CD14-positive monocyte (primary cell): ENCODE measurements at regions not wholly inside any gene's neighbourhood (a gene's known extent, or its start where the extent isn't known, plus 50 kb on each side); places are given as distances from the start of the nearest gene placed in this dataset.

Experiments used
- DNase-seq, 3 donors: peaks; one replicate each; pipeline ENCODE4 v3.0.0-alpha.2; 2011 to 2022
- H2AFZ ChIP-seq: 2 replicates; pipeline ENCODE4 v1.6.0; 2012; ENCODE audit warnings: mild to moderate bottlenecking, low read depth, low read length, inconsistent platforms; ENCODE audit not compliant: insufficient read depth, poor library complexity, severe bottlenecking
- H3K27ac ChIP-seq, 2 donors: 1 replicate in 1 of 2; 2 replicates in 1 of 2; pipeline ENCODE4 v1.5.1; 2012 to 2013; ENCODE audit warnings: low read length in 2 of 2, control low read depth in 1 of 2, inconsistent platforms in 1 of 2, low read depth in 1 of 2, mild to moderate bottlenecking in 1 of 2
- H3K27me3 ChIP-seq, 2 donors: one replicate each; pipeline versions ENCODE4 v1.6.0 to v1.6.1; 2011 to 2013; ENCODE audit warnings: low read length in 2 of 2; ENCODE audit not compliant: control insufficient read depth in 2 of 2, insufficient read depth in 2 of 2
- H3K36me3 ChIP-seq, 2 donors: replicated peaks in 1 of 2; 1 replicate in 1 of 2; 2 replicates in 1 of 2; pipeline versions ENCODE4 v1.5.1 to v1.6.1; 2012 to 2013; ENCODE audit warnings: low read length in 2 of 2, control low read depth in 1 of 2, inconsistent platforms in 1 of 2, mild to moderate bottlenecking in 1 of 2; ENCODE audit not compliant: insufficient read depth in 2 of 2, control insufficient read depth in 1 of 2
- H3K4me1 ChIP-seq, 2 donors: 1 replicate in 1 of 2; 2 replicates in 1 of 2; pipeline versions ENCODE4 v1.5.1 to v1.6.1; 2012 to 2013; ENCODE audit warnings: low read length in 2 of 2, control low read depth in 1 of 2, inconsistent platforms in 1 of 2, mild to moderate bottlenecking in 1 of 2, moderate library complexity in 1 of 2; ENCODE audit not compliant: insufficient read depth in 2 of 2, control insufficient read depth in 1 of 2
- H3K4me2 ChIP-seq: replicated peaks from 2 replicates; pipeline ENCODE3; 2012; ENCODE audit warnings: low read length, moderate library complexity, mild to moderate bottlenecking; ENCODE audit not compliant: poor library complexity, severe bottlenecking; ENCODE audit errors: extremely low read depth
- H3K4me3 ChIP-seq, 3 experiments: fragments of 200-600 bp in 1 of 3; sonication (generic) in 1 of 3; replicated peaks in 1 of 3; 1 replicate in 2 of 3; 2 replicates in 1 of 3; pipeline ENCODE4 v1.5.1; 2011 to 2013; ENCODE audit warnings: low read length in 3 of 3, mild to moderate bottlenecking in 3 of 3, control low read depth in 2 of 3, low read depth in 2 of 3, inconsistent platforms in 1 of 3, moderate library complexity in 1 of 3
- H3K79me2 ChIP-seq: 2 replicates; pipeline ENCODE4 v1.6.0; 2012; ENCODE audit warnings: mild to moderate bottlenecking, control low read depth, inconsistent platforms, low read length, moderate library complexity; ENCODE audit not compliant: insufficient read depth
- H3K9ac ChIP-seq: 2 replicates; pipeline ENCODE4 v1.6.0; 2017; ENCODE audit warnings: low read length, mild to moderate bottlenecking; ENCODE audit not compliant: insufficient read depth, poor library complexity, severe bottlenecking
- H3K9me3 ChIP-seq, 2 donors: replicated peaks in 1 of 2; 1 replicate in 1 of 2; 2 replicates in 1 of 2; pipeline versions ENCODE4 v1.5.1 to v1.6.1; 2012 to 2013; ENCODE audit warnings: low read length in 2 of 2, control low read depth in 1 of 2; ENCODE audit not compliant: control insufficient read depth in 1 of 2, insufficient read depth in 1 of 2
- H4K20me1 ChIP-seq: 2 replicates; pipeline ENCODE4 v1.6.0; 2012; ENCODE audit warnings: mild to moderate bottlenecking, low read length, control low read depth, moderate library complexity; ENCODE audit not compliant: insufficient read depth
- H3K27ac Mint-ChIP-seq, 7 donors: one replicate each; pipeline ENCODE4 v1.8.0; 2020; ENCODE audit warnings: mild to moderate bottlenecking in 7 of 7, mixed read lengths in 7 of 7, moderate library complexity in 6 of 7, inconsistent platforms in 2 of 7
- H3K27me3 Mint-ChIP-seq, 3 donors: one replicate each; pipeline ENCODE4 v1.8.0; 2021 to 2022; ENCODE audit warnings: low read depth in 3 of 3, mild to moderate bottlenecking in 3 of 3, mixed read lengths in 3 of 3, moderate library complexity in 3 of 3, inconsistent platforms in 1 of 3
- H3K36me3 Mint-ChIP-seq, 2 donors: one replicate each; pipeline ENCODE4 v1.8.0; 2020; ENCODE audit warnings: mixed read lengths in 2 of 2, inconsistent platforms in 1 of 2, mild to moderate bottlenecking in 1 of 2
- H3K4me1 Mint-ChIP-seq: one replicate; pipeline ENCODE4 v1.8.0; 2020; ENCODE audit warnings: mild to moderate bottlenecking, mixed read lengths
- H3K4me3 Mint-ChIP-seq, 2 donors: one replicate each; pipeline ENCODE4 v1.8.0; 2020; ENCODE audit warnings: mild to moderate bottlenecking in 2 of 2, mixed read lengths in 2 of 2, moderate library complexity in 1 of 2
- H3K9me3 Mint-ChIP-seq, 7 donors: one replicate each; pipeline ENCODE4 v1.8.0; 2020 to 2022; ENCODE audit warnings: mixed read lengths in 7 of 7, mild to moderate bottlenecking in 6 of 7, moderate library complexity in 6 of 7, inconsistent platforms in 2 of 7
- WGBS: methylation state at CpG from one replicate; pipeline ENCODE4 v1.1.5; 2013; ENCODE audit warnings: missing lambda C conversion rate; ENCODE audit not compliant: insufficient coverage; 5-methylcytosine and 5-hydroxymethylcytosine counted together
- intact Hi-C, 2 donors: fragments of 100-400 bp; cut with micrococcal nuclease; formaldehyde crosslinking; loops; one replicate each; pipeline versions ENCODE4 v1.15.0 to v1.15.1; 2023
- TF ChIP-seq, protein P1 (sequence below): fragments of 200-600 bp; IDR thresholded peaks from one replicate; pipeline ENCODE4 v1.8.0; 2022; ENCODE audit warnings: antibody characterized with exemption, mild to moderate bottlenecking

DNA sequence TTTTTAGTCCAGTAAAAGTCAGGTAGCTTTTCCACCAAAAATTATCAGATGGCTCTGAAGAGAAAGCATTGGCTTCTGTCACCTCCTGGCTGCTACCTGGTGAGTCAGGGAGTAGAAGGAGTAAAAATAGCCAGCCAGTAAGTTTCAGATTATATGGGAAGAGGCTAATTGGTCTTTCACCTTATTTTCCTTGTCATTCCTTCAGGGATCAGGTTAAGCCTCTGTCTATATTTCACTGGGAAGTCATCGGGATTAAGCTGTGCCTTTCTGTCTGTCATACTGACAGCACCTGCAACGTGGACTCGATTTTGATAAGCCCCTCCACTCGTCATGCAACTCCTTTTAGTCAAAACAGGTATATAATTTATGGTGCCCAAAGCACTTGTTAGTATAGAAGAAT, 380.7 kb upstream of the CELF4 start:
- intact Hi-C loops = no loop called here
- H3K4me3 Mint-ChIP-seq = no peak overlapping the region
- no peaks in the 10 kb centered on the region for H3K4me1 ChIP-seq
- no peaks in the 10 kb centered on the region for H3K27me3 ChIP-seq
- H3K4me3 ChIP-seq = no peak overlapping the region
- peaks cover 2 to 14% (median 10%) of the 10 kb centered on the region in 7 donors for H3K9me3 Mint-ChIP-seq
- H3K79me2 ChIP-seq = no peaks in the 10 kb centered on the region
- no peak overlapping the region for H3K27ac Mint-ChIP-seq
- H4K20me1 ChIP-seq = no peaks in the 10 kb centered on the region
- H3K27me3 Mint-ChIP-seq = no peaks in the 10 kb centered on the region
- no peaks in the 10 kb centered on the region for H3K4me1 Mint-ChIP-seq
- WGBS = no CpG with 5 or more reads among the region's 4 CpGs
- no peaks in the 10 kb centered on the region for H3K36me3 ChIP-seq
- no peak overlapping the region for H3K9ac ChIP-seq
- no peak overlapping the region for H3K27ac ChIP-seq
- no peak overlapping the region for H3K4me2 ChIP-seq
- no peaks in the 10 kb centered on the region for H3K36me3 Mint-ChIP-seq
- DNase-seq = no peak
- peaks cover 0 to 8% of the 10 kb centered on the region in 2 donors for H3K9me3 ChIP-seq
- H2AFZ ChIP-seq = no peak overlapping the region
- TF ChIP-seq, protein P1, sequence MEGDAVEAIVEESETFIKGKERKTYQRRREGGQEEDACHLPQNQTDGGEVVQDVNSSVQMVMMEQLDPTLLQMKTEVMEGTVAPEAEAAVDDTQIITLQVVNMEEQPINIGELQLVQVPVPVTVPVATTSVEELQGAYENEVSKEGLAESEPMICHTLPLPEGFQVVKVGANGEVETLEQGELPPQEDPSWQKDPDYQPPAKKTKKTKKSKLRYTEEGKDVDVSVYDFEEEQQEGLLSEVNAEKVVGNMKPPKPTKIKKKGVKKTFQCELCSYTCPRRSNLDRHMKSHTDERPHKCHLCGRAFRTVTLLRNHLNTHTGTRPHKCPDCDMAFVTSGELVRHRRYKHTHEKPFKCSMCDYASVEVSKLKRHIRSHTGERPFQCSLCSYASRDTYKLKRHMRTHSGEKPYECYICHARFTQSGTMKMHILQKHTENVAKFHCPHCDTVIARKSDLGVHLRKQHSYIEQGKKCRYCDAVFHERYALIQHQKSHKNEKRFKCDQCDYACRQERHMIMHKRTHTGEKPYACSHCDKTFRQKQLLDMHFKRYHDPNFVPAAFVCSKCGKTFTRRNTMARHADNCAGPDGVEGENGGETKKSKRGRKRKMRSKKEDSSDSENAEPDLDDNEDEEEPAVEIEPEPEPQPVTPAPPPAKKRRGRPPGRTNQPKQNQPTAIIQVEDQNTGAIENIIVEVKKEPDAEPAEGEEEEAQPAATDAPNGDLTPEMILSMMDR = no peak

DNA sequence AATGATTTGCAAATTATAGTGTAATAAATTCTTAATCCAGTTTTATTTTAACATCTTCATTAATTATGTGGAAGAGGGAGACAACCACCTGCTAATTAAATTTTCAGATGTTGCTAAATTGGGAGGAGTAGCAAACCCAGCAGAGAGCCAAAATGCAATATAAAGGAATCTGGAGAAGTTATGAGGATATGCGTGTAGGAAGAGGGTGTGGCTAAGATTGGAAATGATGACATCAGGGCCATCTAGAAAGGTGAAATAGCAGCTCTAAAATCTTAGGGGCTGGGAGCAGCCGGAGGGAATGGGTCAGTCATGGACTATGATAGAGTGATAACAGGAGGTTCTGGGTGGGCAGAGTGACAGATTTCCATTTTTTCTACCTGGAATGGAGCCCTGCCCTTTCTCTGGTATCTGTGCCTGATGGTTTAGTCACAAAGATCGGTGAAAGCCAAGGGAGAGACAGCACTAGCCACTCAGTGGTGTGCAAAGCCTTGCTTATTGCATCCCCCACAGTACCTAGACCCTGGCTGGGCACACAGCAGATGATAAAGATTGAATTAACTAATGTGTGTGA, 379.2 kb upstream of the CELF4 start:
- Histone ChIP-seq H3K27ac (no peak overlapping the region), H3K4me3 (no peak overlapping the region), H3K27me3 (no peaks in the 10 kb centered on the region), H3K4me2 (no peak overlapping the region), H3K36me3 (no peaks in the 10 kb centered on the region), H3K4me1 (no peaks in the 10 kb centered on the region), H4K20me1 (no peaks in the 10 kb centered on the region), H3K9me3 (peaks cover 0 to 5% of the 10 kb centered on the region in 2 donors), H3K9ac (no peak overlapping the region), H2AFZ (no peak overlapping the region), H3K79me2 (no peaks in the 10 kb centered on the region)
- no peak overlapping the region for H3K27ac Mint-ChIP-seq
- no peaks in the 10 kb centered on the region for H3K4me1 Mint-ChIP-seq
- no peak overlapping the region for H3K4me3 Mint-ChIP-seq
- no peaks in the 10 kb centered on the region for H3K36me3 Mint-ChIP-seq
- WGBS = 87% methylated on average over 3 of the region's 3 CpGs
- DNase-seq = no peak
- H3K9me3 Mint-ChIP-seq = peaks cover 2 to 14% (median 8%) of the 10 kb centered on the region in 7 donors
- no peaks in the 10 kb centered on the region for H3K27me3 Mint-ChIP-seq
- intact Hi-C loops = no loop called here
- TF ChIP-seq, protein P1 = no peak
